Uterus (tissue), 2 donors: ENCODE measurements at regions not wholly inside any gene's neighbourhood (a gene's known extent, or its start where the extent isn't known, plus 50 kb on each side); places are given as distances from the start of the nearest gene placed in this dataset.

ENCODE experiments used
- CTCF ChIP-seq, 4 experiments: fragments of 200-600 bp in 2 of 4; fragments of 450-650 bp in 2 of 4; sonication (generic) in 2 of 4; IDR thresholded peaks; one replicate each; pipeline ENCODE4 v1.5.1; 2016 to 2019; ENCODE audit warnings: antibody characterized with exemption in 4 of 4, mild to moderate bottlenecking in 2 of 4, moderate library complexity in 1 of 4
- POLR2A ChIP-seq, 2 donors: fragments of 450-650 bp; IDR thresholded peaks; one replicate each; pipeline ENCODE4 v1.6.1; 2016; ENCODE audit warnings: antibody characterized with exemption in 2 of 2, mild to moderate bottlenecking in 1 of 2, moderate library complexity in 1 of 2

- TF ChIP-seq POLR2A (IDR thresholded peaks at IDR 0.05) (no peak), CTCF (IDR thresholded peaks at IDR 0.05) (no peak)
Observed at GRCh38 chr6:18543051-18543450, 155.9 kb downstream of the RNF144B start.
